Fibroblast of peridontal ligament (primary cell): ENCODE measurements at regions not wholly inside any gene's neighbourhood (a gene's known extent, or its start where the extent isn't known, plus 50 kb on each side); places are given as distances from the start of the nearest gene placed in this dataset.
A peak's percentile ranks its signal among the peaks of the same experiment; 100 is the strongest.

ENCODE experiments used
- DNase-seq: peaks from one replicate; pipeline ENCODE4 v3.0.0-alpha.2; 2010; ENCODE audit errors: extremely low read depth

DNA sequence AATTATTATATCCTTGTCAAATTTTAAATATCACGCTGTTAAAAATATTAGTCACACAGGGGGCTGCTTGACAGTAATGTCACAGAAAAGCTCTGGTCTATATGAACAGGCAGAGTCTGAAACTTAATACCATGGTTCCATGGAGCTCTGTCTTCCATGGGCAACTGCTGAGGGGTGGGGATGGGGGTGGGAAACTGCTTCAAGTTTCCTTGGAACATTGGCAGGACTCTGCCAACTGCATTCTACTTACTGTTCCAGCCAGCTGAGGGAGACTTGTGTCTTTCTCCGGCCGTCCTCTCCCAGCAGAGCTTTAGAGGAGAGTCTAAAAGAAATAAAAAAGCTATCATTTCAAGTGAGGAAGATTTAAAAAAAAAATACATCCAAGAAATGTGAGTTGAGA, 348.7 kb downstream of the ZIC1 start:
- no peak for DNase-seq

- DNase-seq = peak; percentile 30
Observed at GRCh38 chr3:147758771-147759170, 349.6 kb downstream of the ZIC1 start.

GRCh38 chr3:147760085-147760484, 350.9 kb downstream of the ZIC1 start:
- DNase-seq = no peak

DNA sequence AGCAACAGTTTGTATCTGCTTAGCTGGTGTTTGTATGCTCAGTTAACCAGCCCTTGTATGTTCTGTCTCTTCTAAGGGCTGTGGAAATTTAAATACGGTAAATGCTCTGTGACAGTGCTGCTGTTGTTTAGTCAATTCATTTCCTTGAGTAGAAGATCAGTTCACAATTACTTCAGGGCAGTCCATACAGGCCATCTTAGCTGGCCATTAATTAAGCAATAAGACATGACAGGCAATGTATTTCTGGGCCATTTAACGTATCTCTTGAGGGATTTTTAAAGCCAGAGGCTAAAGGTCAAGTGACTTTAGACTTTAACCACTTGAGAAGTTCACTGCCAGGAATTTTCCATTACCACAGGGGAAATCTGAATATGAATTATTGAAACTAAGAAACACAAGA, 351.8 kb downstream of the ZIC1 start:
- no peak for DNase-seq

DNA sequence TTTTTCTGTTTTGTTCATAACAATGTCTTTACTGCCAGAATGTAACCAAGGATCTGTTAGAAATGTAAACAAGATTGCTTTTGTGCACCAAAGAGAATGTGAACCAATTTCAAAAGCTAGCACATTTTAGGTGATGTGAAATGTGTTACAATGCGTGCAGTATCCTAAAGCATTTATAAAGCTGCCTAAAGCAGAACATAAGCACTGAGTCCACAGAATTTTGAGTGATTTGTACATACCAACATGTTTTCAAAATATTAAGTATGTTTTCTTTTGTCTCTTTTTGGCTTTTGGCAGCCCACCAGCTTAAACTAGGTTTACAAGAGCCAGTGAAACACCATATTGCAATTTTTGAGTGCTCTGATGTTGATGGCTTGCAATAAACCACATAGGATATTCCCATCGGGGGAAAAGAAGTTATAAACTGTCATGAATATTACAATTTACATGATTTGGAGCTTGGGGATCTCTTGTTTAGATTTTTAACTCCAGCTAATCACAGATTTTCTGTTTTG, 364.0 kb downstream of the ZIC1 start:
- peak; percentile 32 for DNase-seq

- no peak for DNase-seq
Observed at GRCh38 chr3:147775411-147775810, 366.2 kb downstream of the ZIC1 start.

- DNase-seq = peak; percentile 65
Observed at GRCh38 chr3:147775816-147776530, 366.8 kb downstream of the ZIC1 start.

DNA sequence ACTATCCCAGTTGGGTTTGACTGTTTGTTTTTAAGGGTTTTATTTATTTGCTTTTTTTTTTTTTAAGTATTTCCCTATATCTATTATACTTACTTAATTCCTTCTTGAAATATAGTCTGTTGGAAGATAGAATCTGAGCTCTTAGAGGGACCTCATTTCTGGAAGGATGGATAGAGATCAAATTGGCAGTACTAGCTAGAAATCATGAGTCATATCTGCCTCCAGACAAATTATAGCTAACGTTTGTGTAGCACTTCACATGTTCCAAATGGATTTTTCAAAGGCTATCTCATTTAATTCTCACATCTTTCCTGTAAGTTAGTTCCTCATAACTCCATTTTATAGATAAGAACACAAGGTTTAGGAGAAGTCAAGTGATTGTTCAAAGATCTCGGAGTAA, 384.7 kb downstream of the ZIC1 start:
- DNase-seq = peak; percentile 45

DNA sequence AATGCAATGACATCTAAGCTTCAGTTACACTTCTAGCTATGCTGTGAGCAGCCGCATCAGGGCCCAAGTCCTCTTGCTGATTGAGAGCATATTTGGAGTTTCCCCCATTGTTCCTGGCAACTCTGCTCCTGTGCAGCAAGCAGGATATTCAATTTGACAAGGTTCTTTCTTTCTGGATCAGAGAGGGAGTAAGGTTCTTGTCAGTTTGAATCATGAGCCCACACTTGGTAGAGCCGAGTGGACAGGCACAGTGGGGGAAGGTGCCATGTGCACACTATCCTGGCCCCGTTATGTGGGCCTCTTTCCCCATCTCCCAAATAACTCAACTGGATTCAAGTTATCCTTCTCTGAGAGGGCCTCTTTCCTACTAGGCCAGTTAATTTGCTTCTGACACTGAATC, 385.4 kb downstream of the ZIC1 start:
- DNase-seq = no peak

DNA sequence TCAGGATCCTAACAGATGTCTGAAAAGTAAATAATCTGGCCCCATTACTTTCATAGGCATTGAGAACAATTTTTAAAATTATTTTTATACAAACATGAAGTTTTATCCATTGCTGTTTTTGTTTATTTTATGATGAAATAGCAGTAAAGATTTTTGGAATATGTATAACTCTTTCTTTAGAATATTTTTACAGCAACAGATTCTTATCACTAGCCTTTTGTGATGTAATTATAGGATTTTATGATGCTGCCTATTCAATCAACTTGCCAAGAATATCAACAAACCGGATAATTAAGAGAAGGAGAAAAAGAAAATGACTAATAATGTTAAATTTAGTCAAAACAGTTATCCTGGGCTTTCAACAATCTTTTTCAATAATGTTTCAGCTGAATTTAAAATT, 386.3 kb downstream of the ZIC1 start:
- no peak for DNase-seq

DNA sequence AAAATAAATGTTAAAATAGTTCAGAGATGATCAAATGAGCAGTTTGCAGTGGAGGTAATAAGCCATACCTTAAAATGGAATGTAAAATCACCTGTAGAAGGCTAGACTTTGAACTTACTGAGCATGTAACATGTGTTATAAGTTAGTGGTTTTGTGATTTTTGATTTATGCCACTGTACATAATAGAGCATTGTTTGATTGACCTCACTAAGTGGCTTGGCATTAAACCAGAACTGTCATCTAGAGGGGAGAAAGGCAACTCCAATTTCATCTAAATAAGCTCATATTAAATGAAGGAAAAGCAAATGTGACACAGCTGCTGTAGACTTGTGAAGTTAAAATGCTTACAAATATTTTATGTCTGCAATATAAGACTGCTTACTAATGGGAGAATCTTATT, 387.9 kb downstream of the ZIC1 start:
- DNase-seq = peak; percentile 8

GRCh38 chr3:147799601-147800000, 390.4 kb downstream of the ZIC1 start:
- peak; percentile 13 for DNase-seq

- no peak for DNase-seq
Observed at GRCh38 chr3:147807776-147808175, 398.6 kb downstream of the ZIC1 start.

- DNase-seq = no peak
Observed at GRCh38 chr3:147809206-147809605, 400.0 kb downstream of the ZIC1 start.

DNA sequence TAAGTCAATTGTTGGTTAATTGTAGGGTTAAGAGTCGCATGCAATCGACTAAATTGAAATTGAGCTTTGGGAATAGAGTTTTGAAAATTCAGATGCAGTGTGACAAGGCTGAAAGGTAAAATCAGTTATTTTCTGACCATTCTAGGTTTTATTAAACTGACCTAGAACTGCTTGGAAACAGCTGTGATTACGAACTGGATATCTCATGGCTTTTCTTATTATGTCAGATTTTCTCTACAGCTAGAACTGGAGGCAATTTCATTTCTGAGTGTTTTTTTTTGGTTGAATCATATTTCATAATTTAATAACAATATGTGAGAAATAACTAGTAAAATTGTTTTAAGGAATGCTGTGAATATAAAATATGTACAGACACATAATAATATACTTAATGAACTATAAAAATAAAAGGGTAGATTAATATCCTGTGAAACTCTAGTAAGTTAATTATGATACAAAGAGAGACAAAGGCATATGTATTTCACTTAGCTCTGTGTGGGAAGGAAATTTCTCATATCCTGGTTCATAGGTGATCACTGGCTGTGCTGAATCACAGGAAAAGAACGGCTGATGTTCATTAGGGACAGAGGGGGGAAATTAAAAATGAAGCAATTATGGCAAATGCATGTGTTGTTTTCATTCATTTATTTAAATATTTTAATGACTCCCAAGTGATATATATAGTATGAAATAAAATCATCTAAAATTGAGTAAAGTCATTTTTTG, 403.2 kb downstream of the ZIC1 start:
- DNase-seq = no peak

GRCh38 chr3:147813256-147813655, 404.1 kb downstream of the ZIC1 start:
- no peak for DNase-seq

GRCh38 chr3:147816752-147817151, 407.6 kb downstream of the ZIC1 start:
- DNase-seq = peak; percentile 18

DNA sequence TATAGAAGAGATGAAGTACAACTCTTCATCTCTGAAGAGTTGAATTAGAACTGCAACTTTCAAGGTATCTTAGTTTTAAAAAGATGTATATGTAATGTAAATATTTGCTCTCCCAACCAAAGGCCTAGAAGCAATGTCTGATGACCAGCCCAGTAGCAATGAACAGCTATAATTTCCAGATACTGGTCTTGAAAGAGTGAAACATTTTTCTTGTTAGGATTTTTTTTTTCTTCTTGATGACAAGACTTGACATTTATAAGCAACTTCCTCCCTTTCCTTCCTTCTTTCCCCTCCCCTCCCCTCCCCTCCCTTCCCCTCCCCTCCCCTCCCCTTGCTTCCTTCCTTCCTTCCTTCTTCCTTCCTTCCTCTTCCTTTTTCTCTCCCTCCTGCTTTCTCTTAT, 423.4 kb downstream of the ZIC1 start:
- no peak for DNase-seq

DNA sequence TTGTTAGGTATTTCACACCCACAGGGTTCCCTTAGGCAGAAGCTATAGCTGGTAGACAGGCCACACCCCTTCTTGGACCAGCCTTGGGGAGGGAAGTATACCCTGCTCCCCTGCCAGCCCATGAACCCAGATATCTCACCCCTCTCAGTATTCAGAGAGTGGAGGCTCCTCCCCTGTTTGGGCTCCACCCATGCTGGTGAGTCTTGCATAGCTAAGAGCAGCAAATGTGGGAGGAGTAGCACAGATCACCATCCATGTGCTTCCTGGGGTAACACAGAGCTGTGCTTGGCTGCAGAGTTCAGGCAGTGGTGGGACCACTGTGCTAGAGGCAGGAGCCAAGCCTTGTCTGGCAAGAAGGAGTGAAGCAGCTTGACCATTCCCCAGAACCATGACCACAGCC, 427.2 kb downstream of the ZIC1 start:
- no peak for DNase-seq

DNA sequence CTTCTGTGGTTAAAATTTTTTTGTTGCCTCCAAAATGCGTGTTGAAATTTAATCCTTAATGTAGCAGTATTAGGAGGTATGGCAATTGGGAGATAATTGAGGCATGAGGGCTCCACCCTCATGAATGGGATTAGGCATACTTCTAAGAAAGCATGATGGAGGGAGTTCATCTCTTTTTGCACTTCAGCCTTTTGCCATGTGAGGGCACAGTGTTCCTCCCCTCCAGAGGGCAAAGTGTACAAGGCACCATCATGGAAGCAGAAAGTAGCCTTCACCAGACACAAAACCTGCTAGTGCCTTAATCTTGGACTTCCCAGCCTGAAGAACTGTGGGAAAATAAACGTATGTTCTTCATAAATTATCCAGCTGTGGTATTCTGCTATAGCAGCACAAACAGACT, 429.5 kb downstream of the ZIC1 start:
- peak; percentile 20 for DNase-seq

- DNase-seq = no peak
Observed at GRCh38 chr3:147843331-147843730, 434.2 kb downstream of the ZIC1 start.

DNA sequence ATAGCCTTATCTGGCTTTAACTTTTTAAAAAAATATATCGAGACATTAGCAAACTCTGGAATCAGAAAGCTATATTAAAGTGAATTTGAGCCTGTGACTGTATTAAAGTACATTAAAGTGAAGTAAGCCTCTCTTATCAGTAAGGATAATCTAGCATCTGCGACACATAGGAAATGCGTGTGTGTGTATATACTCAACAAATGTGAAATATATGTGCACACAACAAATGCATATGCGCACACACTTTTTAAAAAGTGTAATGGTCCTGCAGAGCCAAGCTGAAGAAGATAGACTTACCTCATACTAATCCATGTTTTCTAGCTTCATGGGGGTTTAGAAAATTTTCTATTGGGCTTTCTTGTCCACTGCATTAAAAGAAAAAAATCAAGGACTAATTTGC, 437.1 kb downstream of the ZIC1 start:
- DNase-seq = no peak

- no peak for DNase-seq
Observed at GRCh38 chr3:147846854-147847478, 437.8 kb downstream of the ZIC1 start.
